ENCODE measurements at regions not wholly inside any gene's neighbourhood (a gene's known extent, or its start where the extent isn't known, plus 50 kb on each side); places are given as distances from the start of the nearest gene placed in this dataset.
A peak's percentile ranks its signal among the peaks of the same experiment; 100 is the strongest.

DNA sequence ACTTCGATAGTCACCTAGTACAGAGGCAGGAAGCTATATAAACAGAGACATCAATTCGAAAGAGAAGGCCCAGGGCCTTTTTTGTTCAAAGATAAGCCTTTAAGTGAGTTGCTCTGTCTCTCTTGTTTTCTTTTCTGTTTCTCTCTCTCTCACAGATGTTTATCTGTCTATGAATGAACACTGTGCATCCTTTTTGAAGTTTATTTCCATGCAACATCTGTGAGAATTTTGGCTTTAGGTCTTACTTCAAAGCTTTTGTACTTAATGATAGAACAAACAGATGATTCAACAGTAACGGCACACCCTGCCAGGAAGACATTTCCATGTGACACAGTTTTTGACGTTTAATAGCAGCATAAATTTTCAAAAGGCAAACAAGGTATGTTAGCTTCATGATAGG, 1413.1 kb upstream of the CDH6 start:
- Histone ChIP-seq H3F3A (replicated peaks; ENCODE audit: low read depth) (no peaks in the 10 kb centered on the region), H3K36me3 (ENCODE audit: insufficient read depth) (no peaks in the 10 kb centered on the region), H3K4me1 (ENCODE audit: insufficient read depth) (no peaks in the 10 kb centered on the region), H3K79me2 (replicated peaks; ENCODE audit: insufficient read depth) (no peaks in the 10 kb centered on the region), H3K4me3 (no peak overlapping the region), H2AFZ (0 out of 2 replicates have a peak overlapping the region, but pooled peaks have one; percentile 20), H4K20me1 (replicated peaks; ENCODE audit: insufficient read depth) (no peaks in the 10 kb centered on the region), H3K27ac (ENCODE audit: low read depth) (no peak overlapping the region), H3K9me2 (ENCODE audit: insufficient read depth) (no peaks in the 10 kb centered on the region), H3K27me3 (ENCODE audit: insufficient read depth) (no peaks in the 10 kb centered on the region), H3K4me2 (no peak overlapping the region)
- Mint-ChIP-seq H3K36me3 (ENCODE audit: low read depth) (no peaks in the 10 kb centered on the region), H3K4me3 (no peak overlapping the region), H3K9me3 (no peaks in the 10 kb centered on the region), H3K27me3 (ENCODE audit: insufficient read depth, low read depth, poor library complexity) (peaks cover 2% of the 10 kb centered on the region), H3K4me1 (no peaks in the 10 kb centered on the region), H3K27ac (no peak overlapping the region)
- TF ChIP-seq POLR2AphosphoS5 (IDR thresholded peaks at IDR 0.05; ENCODE audit: low read depth) (no peak), CREB1 (CRISPR knock-in tag; IDR thresholded peaks at IDR 0.05; ENCODE audit: low read depth) (no peak), NANOG (IDR thresholded peaks at IDR 0.05; ENCODE audit: borderline replicate concordance) (no peak), EZH2 (IDR thresholded peaks at IDR 0.05; ENCODE audit: low read depth, unreplicated experiment) (no peak), EZH2phosphoT487 (IDR thresholded peaks at IDR 0.05; ENCODE audit: unreplicated experiment) (no peak), STAT1 (IDR thresholded peaks at IDR 0.05; ENCODE audit: unreplicated experiment) (no peak), ZNF114 (CRISPR knock-in tag; IDR thresholded peaks at IDR 0.05) (no peak), ZNF331 (CRISPR knock-in tag; IDR thresholded peaks at IDR 0.05; ENCODE audit: low read depth) (no peak), JUNB (IDR thresholded peaks at IDR 0.05; ENCODE audit: unreplicated experiment) (no peak)
- TF ChIP-seq, protein P1, sequence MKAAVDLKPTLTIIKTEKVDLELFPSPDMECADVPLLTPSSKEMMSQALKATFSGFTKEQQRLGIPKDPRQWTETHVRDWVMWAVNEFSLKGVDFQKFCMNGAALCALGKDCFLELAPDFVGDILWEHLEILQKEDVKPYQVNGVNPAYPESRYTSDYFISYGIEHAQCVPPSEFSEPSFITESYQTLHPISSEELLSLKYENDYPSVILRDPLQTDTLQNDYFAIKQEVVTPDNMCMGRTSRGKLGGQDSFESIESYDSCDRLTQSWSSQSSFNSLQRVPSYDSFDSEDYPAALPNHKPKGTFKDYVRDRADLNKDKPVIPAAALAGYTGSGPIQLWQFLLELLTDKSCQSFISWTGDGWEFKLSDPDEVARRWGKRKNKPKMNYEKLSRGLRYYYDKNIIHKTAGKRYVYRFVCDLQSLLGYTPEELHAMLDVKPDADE (IDR thresholded peaks at IDR 0.05): no peak
- TF ChIP-seq, protein P2, sequence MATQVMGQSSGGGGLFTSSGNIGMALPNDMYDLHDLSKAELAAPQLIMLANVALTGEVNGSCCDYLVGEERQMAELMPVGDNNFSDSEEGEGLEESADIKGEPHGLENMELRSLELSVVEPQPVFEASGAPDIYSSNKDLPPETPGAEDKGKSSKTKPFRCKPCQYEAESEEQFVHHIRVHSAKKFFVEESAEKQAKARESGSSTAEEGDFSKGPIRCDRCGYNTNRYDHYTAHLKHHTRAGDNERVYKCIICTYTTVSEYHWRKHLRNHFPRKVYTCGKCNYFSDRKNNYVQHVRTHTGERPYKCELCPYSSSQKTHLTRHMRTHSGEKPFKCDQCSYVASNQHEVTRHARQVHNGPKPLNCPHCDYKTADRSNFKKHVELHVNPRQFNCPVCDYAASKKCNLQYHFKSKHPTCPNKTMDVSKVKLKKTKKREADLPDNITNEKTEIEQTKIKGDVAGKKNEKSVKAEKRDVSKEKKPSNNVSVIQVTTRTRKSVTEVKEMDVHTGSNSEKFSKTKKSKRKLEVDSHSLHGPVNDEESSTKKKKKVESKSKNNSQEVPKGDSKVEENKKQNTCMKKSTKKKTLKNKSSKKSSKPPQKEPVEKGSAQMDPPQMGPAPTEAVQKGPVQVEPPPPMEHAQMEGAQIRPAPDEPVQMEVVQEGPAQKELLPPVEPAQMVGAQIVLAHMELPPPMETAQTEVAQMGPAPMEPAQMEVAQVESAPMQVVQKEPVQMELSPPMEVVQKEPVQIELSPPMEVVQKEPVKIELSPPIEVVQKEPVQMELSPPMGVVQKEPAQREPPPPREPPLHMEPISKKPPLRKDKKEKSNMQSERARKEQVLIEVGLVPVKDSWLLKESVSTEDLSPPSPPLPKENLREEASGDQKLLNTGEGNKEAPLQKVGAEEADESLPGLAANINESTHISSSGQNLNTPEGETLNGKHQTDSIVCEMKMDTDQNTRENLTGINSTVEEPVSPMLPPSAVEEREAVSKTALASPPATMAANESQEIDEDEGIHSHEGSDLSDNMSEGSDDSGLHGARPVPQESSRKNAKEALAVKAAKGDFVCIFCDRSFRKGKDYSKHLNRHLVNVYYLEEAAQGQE (IDR thresholded peaks at IDR 0.05; ENCODE audit: unreplicated experiment): no peak
- TF ChIP-seq, protein P3, sequence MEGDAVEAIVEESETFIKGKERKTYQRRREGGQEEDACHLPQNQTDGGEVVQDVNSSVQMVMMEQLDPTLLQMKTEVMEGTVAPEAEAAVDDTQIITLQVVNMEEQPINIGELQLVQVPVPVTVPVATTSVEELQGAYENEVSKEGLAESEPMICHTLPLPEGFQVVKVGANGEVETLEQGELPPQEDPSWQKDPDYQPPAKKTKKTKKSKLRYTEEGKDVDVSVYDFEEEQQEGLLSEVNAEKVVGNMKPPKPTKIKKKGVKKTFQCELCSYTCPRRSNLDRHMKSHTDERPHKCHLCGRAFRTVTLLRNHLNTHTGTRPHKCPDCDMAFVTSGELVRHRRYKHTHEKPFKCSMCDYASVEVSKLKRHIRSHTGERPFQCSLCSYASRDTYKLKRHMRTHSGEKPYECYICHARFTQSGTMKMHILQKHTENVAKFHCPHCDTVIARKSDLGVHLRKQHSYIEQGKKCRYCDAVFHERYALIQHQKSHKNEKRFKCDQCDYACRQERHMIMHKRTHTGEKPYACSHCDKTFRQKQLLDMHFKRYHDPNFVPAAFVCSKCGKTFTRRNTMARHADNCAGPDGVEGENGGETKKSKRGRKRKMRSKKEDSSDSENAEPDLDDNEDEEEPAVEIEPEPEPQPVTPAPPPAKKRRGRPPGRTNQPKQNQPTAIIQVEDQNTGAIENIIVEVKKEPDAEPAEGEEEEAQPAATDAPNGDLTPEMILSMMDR (conservative IDR thresholded peaks at IDR 0.05; ENCODE audit: low read depth in 2 of 2): no peak
- TF ChIP-seq, protein P4, sequence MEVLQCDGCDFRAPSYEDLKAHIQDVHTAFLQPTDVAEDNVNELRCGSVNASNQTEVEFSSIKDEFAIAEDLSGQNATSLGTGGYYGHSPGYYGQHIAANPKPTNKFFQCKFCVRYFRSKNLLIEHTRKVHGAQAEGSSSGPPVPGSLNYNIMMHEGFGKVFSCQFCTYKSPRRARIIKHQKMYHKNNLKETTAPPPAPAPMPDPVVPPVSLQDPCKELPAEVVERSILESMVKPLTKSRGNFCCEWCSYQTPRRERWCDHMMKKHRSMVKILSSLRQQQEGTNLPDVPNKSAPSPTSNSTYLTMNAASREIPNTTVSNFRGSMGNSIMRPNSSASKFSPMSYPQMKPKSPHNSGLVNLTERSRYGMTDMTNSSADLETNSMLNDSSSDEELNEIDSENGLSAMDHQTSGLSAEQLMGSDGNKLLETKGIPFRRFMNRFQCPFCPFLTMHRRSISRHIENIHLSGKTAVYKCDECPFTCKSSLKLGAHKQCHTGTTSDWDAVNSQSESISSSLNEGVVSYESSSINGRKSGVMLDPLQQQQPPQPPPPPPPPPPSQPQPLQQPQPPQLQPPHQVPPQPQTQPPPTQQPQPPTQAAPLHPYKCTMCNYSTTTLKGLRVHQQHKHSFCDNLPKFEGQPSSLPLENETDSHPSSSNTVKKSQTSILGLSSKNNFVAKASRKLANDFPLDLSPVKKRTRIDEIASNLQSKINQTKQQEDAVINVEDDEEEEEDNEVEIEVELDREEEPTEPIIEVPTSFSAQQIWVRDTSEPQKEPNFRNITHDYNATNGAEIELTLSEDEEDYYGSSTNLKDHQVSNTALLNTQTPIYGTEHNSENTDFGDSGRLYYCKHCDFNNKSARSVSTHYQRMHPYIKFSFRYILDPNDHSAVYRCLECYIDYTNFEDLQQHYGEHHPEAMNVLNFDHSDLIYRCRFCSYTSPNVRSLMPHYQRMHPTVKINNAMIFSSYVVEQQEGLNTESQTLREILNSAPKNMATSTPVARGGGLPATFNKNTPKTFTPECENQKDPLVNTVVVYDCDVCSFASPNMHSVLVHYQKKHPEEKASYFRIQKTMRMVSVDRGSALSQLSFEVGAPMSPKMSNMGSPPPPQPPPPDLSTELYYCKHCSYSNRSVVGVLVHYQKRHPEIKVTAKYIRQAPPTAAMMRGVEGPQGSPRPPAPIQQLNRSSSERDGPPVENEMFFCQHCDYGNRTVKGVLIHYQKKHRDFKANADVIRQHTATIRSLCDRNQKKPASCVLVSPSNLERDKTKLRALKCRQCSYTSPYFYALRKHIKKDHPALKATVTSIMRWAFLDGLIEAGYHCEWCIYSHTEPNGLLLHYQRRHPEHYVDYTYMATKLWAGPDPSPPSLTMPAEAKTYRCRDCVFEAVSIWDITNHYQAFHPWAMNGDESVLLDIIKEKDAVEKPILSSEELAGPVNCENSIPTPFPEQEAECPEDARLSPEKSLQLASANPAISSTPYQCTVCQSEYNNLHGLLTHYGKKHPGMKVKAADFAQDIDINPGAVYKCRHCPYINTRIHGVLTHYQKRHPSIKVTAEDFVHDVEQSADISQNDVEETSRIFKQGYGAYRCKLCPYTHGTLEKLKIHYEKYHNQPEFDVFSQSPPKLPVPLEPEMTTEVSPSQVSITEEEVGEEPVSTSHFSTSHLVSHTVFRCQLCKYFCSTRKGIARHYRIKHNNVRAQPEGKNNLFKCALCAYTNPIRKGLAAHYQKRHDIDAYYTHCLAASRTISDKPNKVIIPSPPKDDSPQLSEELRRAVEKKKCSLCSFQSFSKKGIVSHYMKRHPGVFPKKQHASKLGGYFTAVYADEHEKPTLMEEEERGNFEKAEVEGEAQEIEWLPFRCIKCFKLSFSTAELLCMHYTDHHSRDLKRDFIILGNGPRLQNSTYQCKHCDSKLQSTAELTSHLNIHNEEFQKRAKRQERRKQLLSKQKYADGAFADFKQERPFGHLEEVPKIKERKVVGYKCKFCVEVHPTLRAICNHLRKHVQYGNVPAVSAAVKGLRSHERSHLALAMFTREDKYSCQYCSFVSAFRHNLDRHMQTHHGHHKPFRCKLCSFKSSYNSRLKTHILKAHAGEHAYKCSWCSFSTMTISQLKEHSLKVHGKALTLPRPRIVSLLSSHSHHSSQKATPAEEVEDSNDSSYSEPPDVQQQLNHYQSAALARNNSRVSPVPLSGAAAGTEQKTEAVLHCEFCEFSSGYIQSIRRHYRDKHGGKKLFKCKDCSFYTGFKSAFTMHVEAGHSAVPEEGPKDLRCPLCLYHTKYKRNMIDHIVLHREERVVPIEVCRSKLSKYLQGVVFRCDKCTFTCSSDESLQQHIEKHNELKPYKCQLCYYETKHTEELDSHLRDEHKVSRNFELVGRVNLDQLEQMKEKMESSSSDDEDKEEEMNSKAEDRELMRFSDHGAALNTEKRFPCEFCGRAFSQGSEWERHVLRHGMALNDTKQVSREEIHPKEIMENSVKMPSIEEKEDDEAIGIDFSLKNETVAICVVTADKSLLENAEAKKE (CRISPR knock-in tag; IDR thresholded peaks at IDR 0.05): no peak
- DNase-seq (ENCODE audit: low spot score): no peak
- ATAC-seq: no peak

Measured in GM23338 (cell line).